HL-60/S4 treated with phorbol 12-myristate 13-acetate at 8.2 ng/mL for 4 days and 3 days (cell line): ENCODE measurements at regions not wholly inside any gene's neighbourhood (a gene's known extent, or its start where the extent isn't known, plus 50 kb on each side); places are given as distances from the start of the nearest gene placed in this dataset.
"Not testable (repeated sequence)": the region's sequence is repeated elsewhere in the genome, so short reads cannot be mapped to it uniquely, and the experiment has no call there.

Source experiments
- in situ Hi-C: fragments of 300-500 bp; cut with MboI; formaldehyde crosslinking; loops from 2 replicates; pipeline ENCODE4 v1.15.0; 2022; ENCODE audit warnings: low sequenced_read_pairs

GRCh38 chr21:38916214-38916964 lies 110.7 kb downstream of the ETS2 start:
- in situ Hi-C loops, result no loop called here

DNA sequence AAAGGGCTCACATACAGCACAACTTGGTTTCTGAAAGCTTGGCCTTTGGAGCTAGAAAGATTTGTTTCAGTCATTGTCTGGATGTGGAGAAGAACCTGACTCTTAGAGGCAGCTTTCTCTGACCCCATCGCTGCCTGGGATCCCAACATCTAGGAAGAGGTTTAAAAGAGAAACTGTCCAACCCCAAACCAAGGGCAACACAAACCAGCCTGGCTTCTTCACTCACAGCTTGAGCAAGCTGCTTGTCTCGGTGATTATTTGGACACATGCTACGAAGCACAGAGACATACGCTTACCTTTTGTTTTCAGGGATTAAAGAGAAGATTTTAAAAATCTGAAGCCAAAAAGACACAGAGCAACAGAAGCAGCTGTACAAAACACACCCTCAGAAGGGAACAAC lies 109.8 kb downstream of the ETS2 start:
- in situ Hi-C loops, result no loop called here

DNA sequence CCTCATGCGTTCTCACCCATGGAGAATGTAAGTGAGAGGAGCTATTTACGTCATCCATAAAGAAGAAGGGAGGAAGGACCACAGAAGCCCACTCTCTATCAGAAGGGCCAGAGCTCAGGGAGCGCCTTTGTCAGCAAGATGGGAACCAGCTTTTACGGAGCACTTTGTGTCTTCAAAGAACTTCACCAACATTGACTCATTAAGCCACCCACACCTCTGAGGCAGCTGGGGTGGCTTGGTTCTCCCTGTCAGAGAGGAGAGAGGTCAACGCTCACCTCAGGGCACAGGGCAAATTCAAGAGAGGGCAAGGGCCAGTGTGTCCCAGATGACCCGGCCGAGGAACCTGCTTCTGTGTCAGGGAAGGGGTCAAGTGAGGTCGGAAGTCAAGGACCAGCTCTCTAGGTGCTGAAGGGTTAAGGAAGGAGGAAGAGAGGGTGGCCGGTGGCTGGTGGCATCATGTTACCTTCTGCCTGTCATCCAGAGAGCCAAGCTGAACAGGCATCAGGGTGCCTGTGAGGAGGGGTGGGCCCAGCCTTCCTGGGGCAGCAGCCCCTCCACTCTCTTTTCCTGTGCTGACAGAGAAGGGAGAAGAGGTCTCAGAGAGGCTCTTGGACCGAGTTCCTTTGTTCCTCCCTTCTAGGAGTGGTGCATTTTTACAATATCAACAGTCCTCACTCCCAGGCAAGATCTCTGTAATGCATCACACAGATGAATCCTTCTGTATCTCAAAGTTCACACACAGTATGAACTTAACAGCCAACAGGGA lies 109.0 kb downstream of the ETS2 start:
- in situ Hi-C loops, result no loop called here

DNA sequence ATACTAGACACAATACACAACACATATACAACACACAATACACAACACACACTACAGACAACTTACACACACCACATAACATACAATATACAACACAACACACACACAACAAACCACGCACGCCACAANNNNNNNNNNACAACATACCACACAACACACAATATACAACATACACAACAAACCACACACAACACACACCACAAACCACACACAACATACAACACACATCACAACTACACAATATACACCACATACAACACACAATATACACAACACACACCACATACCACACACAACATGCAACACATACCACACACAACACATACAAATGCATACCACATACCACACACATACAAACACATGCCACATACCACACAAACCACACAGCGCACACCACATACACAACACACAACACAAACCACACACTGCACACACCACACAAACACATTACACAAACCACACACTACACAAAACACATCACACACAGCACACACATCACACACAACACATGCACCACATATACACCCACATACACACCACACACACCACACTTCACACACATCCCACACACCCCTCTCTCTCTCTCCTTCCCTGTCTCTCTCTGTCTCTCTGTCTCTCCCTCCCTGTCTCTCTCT lies 108.3 kb downstream of the ETS2 start:
- in situ Hi-C loops, result no loop called here

- in situ Hi-C loops, result no loop called here
Measured at GRCh38 chr21:38913120-38913892, 107.6 kb downstream of the ETS2 start.

GRCh38 chr21:38912789-38913119 lies 107.0 kb downstream of the ETS2 start:
- in situ Hi-C loops, result no loop called here

- in situ Hi-C loops, result no loop called here
Measured at GRCh38 chr21:38912102-38912629, 106.4 kb downstream of the ETS2 start.

- in situ Hi-C loops, result no loop called here
Measured at GRCh38 chr21:38911484-38912101, 105.9 kb downstream of the ETS2 start.

DNA sequence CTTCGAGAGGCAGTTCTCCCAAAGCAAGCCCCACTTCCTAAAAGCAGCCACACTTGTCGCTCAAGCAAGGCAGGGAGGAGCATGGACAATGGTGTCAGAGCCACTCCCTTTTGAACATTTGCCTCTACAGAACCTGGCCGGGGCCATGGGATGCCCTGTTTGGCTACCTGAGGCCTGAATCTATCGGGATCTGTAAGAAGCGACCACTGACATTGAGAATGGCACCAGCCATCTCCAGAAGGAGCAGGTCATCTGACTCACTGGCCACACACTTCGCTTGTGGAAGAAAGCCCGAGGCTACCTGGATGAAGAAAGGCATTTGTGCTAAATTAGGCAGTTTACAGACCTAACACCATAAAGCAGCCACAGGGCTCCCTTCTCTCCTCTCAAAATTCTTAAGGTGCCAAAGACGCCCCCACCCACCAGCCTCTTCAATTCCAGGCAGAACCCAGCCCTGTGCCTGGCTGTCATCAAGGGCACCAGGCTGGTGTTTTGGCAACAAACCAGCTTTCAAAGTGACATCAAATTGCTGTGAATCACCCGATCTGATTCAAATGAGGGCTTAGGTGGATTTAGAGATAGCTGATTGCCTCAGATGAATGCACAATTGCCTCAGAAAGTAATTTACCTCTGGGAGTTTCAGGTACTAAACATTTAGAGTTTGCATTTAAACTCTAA lies 104.8 kb downstream of the ETS2 start:
- in situ Hi-C loops, result no loop called here

DNA sequence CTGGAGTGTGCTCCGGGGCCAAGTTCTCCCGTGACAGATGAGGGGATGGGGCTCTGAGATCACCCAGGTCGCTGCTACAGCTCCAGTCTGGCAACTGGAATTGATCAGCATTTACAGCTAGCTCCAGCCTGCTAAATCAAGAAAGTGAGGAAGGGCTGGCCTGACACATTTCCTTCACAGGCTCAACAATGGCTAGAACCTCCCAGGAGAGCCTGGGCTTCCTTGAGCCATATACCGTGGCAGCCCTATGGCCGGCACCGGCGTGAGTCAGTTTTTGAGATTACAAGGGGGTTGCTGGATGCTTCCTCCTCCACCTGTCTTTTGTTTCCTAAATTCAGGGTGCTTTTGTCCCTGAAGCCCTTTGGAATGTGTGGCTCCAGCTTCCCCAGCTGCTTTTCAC lies 104.2 kb downstream of the ETS2 start:
- in situ Hi-C loops, result no loop called here

GRCh38 chr21:38909109-38909508 lies 103.4 kb downstream of the ETS2 start:
- in situ Hi-C loops, result no loop called here

DNA sequence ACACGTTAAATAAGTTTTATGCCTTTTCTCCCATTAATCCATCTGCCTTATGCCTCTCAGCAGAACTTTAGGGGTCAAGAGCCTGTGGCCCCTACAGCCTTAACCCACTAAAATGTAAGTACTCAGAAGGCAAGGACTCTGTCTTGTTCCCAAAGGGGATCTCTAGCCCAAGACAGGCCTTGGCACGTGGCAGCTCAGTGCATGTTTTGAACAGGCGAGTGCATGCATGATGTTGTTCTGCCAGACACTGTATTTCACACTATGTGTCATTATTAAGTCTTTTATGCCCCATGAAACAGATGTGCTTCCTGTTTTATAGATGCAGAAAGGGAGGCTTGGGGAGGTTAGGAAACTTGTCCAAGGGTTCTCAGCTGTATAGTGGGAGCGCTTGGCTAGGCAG lies 102.8 kb downstream of the ETS2 start:
- in situ Hi-C loops, result no loop called here

- in situ Hi-C loops, result no loop called here
Measured at GRCh38 chr21:38905752-38906151, 100.0 kb downstream of the ETS2 start.

- in situ Hi-C loops, result no loop called here
Measured at GRCh38 chr21:38905328-38905727, 99.6 kb downstream of the ETS2 start.

GRCh38 chr21:38903690-38904139 lies 98.0 kb downstream of the ETS2 start:
- in situ Hi-C loops, result no loop called here

GRCh38 chr21:38902608-38903445 lies 97.1 kb downstream of the ETS2 start:
- in situ Hi-C loops, result no loop called here

- in situ Hi-C loops, result no loop called here
Measured at GRCh38 chr21:38900499-38900898, 94.8 kb downstream of the ETS2 start.

GRCh38 chr21:38899985-38900384 lies 94.3 kb downstream of the ETS2 start:
- in situ Hi-C loops, result not testable (repeated sequence)
